BJ (cell line): ENCODE measurements at regions not wholly inside any gene's neighbourhood (a gene's known extent, or its start where the extent isn't known, plus 50 kb on each side); places are given as distances from the start of the nearest gene placed in this dataset.

ENCODE experiments used
- CTCF ChIA-PET: fragments of 350-600 bp; formaldehyde crosslinking; extraction: SDS; loops from one replicate; lab custom pipeline; 2021; ENCODE audit warnings: antibody characterized with exemption, inconsistent platforms; lab: Yijun Ruan, JAX
- POLR2A ChIA-PET: fragments of 300-600 bp; sonication (Branson Sonifier 250); formaldehyde crosslinking; extraction: SDS; loops from one replicate; lab custom pipeline; 2021; ENCODE audit warnings: antibody characterized with exemption; lab: Charles Lee
- DNase-seq: peaks from one replicate; pipeline ENCODE4 v3.0.0-alpha.2; 2011; ENCODE audit warnings: low read depth
- H3K27me3 ChIP-seq: 2 replicates; pipeline ENCODE4 v1.6.0; 2011; ENCODE audit warnings: low read length; ENCODE audit not compliant: control insufficient read depth, insufficient read depth
- H3K36me3 ChIP-seq: 2 replicates; pipeline ENCODE4 v1.5.1; 2011; ENCODE audit warnings: low read length; ENCODE audit not compliant: control insufficient read depth, insufficient read depth
- H3K4me3 ChIP-seq: 2 replicates; pipeline ENCODE4 v1.5.1; 2011; ENCODE audit warnings: low read depth, mild to moderate bottlenecking, control low read depth, low read length
- CTCF ChIP-seq: IDR thresholded peaks from 2 replicates; pipeline ENCODE4 v1.5.1; 2011; ENCODE audit warnings: low read depth, mild to moderate bottlenecking, control low read depth, inconsistent platforms, low read length, moderate library complexity; ENCODE audit not compliant: insufficient read depth

DNA sequence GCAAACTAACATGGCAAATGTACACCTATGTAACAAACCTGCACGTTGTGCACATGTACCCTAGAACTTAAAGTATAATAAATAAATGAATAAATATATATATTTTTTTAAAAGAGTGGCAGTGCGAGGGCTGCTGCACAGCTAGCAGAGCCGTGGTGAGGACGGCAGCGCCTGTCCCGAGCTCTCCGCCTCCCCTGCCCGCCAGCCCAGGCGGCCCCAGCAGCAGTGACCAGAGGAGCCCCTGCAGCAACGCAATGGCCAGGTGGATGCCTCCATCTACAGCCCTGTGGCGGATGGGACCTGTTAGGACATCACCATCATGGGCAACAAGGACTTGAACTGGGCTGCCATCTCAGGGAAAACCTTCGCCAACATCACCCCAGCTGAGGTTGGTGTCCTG, 351.9 kb downstream of the FAM72C start:
- CTCF ChIA-PET, result no interaction called here
- no peaks in the 10 kb centered on the region for H3K36me3 ChIP-seq
- POLR2A ChIA-PET, result no interaction called here
- H3K4me3 ChIP-seq, result no peak overlapping the region
- no peaks in the 10 kb centered on the region for H3K27me3 ChIP-seq
- no peak for TF ChIP-seq CTCF
- no peak for DNase-seq

DNA sequence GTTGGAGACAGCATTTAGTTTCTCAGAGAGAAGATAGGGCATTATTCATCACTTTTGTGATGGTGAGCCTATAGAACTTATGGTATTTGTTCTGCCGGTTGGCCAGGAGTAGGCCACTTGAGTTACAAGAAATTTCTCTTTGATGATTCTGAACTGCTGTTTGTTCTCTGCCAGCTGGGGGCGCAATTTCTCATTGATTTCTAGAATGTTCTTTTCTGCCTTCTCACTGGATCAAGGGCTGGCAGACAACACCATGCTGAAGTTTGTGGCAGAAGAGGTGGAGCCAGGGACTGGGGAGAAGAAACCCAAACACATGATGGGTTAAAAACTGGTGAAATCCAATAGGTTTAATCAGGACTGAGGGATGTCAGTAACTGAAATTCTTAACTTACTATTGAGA, 360.6 kb downstream of the FAM72C start:
- ChIA-PET CTCF (no interaction called here), POLR2A (no interaction called here)
- Histone ChIP-seq H3K36me3 (no peaks in the 10 kb centered on the region), H3K4me3 (no peak overlapping the region), H3K27me3 (no peaks in the 10 kb centered on the region)
- TF ChIP-seq CTCF, result 0 out of 2 replicates have a peak, but pooled peaks have one; percentile 10
- DNase-seq, result no peak

- ChIA-PET POLR2A (no interaction called here), CTCF (no interaction called here)
- no peak for TF ChIP-seq CTCF
- DNase-seq, result no peak
- no peaks in the 10 kb centered on the region for H3K27me3 ChIP-seq
- H3K4me3 ChIP-seq, result no peak overlapping the region
- H3K36me3 ChIP-seq, result no peaks in the 10 kb centered on the region
These were observed 361.6 kb downstream of the FAM72C start for GRCh38 chr1:143610196-143610595.

DNA sequence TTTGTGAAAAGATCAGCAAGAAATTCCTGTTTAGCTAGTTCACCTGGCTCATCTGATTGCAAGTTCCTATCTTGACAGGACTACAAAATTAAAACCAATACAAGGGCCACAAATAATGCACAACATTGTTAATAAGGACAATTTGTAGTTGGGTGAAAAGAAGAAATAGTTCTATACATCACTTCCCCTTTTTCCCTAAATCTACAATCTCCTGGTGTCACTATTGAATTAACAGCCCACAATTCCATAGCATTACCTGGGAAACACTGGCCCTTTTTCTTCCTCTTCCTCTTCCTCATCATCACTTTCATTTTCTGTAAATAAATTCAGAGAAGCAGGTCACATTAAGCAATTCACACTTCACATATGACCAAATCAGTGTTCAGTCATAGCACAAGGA, 366.9 kb downstream of the FAM72C start:
- POLR2A ChIA-PET, result no interaction called here
- H3K27me3 ChIP-seq, result no peaks in the 10 kb centered on the region
- DNase-seq, result no peak
- TF ChIP-seq CTCF, result no peak
- CTCF ChIA-PET, result no interaction called here
- no peaks in the 10 kb centered on the region for H3K36me3 ChIP-seq
- no peak overlapping the region for H3K4me3 ChIP-seq

GRCh38 chr1:143584508-143584907, 387.3 kb downstream of the FAM72C start:
- Histone ChIP-seq H3K36me3 (no peaks in the 10 kb centered on the region), H3K27me3 (no peaks in the 10 kb centered on the region), H3K4me3 (no peak overlapping the region)
- no peak for TF ChIP-seq CTCF
- DNase-seq, result no peak
- CTCF ChIA-PET, result no interaction called here
- POLR2A ChIA-PET, result no interaction called here
